ENCODE measurements at regions not wholly inside any gene's neighbourhood (a gene's known extent, or its start where the extent isn't known, plus 50 kb on each side); places are given as distances from the start of the nearest gene placed in this dataset.

- DNase-seq: peak; percentile 3
Observed at GRCh38 chr4:4689694-4690440, 148.0 kb upstream of the STX18 start.

DNA sequence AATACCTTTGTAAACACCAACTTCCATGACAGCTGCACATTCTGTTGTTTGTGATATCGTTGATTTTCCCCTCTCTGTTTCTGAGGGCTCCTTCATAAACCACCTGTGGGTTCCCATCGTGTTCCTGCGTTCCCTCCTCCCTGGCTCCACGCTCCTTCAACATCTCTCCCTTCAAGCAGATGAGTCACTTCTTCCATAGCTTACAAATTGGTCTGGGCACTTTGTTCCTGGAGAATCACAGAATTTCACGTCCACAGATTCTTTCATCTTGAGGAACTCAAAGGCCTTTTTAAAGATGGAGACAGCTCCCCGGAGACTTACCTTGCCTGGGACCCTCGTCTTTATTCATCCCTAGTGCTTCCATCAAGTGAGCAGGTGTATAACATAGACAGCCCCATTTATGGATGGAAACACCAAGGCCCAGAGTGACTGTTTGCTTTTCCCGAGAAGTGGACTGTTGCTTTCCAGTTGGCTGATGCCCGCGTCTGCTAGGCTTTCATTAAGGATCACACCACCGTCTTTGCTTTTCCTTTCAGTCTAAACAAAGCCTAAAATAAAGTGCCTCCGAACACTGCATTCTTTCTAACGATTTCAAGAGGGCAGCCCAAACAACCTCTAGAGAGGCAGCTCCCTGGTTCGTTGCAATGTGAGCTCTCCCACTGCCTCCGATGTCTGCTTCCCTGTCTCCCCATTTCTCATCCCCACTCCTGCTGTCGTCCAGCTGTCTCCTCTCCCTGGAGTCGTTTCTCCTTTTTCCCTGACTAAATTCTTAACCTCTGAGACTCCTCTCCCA is 146.3 kb upstream of the STX18 start:
- no peak for DNase-seq

- no peak for DNase-seq
Observed at GRCh38 chr4:4687100-4687499, 145.3 kb upstream of the STX18 start.

GRCh38 chr4:4685810-4686795 is 144.3 kb upstream of the STX18 start:
- DNase-seq: no peak

DNA sequence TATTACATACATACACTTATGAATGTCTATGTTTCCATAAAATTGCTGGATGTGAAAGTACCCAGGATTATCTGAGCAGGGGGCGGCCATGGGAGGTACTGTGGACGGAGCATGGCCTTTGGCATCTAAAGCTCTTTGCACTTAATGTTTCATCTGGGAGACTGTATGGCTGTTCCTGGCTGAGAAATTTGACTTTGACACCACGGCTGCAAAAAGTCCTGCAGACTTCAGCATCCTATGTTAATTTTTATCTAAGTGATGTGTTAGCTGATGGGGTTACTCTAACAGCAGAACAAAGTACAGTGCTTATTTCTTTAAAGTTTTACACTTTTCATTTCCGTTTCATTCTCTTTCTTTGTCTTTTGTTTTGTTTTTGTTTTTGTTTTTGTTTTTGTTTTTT is 139.8 kb upstream of the STX18 start:
- DNase-seq: no peak

- no peak for DNase-seq
Observed at GRCh38 chr4:4680758-4681157, 138.9 kb upstream of the STX18 start.

GRCh38 chr4:4680243-4680642 is 138.4 kb upstream of the STX18 start:
- DNase-seq: no peak

- DNase-seq: peak; percentile 9
Observed at GRCh38 chr4:4677556-4678522, 136.0 kb upstream of the STX18 start.

- no peak for DNase-seq
Observed at GRCh38 chr4:4675641-4676040, 133.8 kb upstream of the STX18 start.

DNA sequence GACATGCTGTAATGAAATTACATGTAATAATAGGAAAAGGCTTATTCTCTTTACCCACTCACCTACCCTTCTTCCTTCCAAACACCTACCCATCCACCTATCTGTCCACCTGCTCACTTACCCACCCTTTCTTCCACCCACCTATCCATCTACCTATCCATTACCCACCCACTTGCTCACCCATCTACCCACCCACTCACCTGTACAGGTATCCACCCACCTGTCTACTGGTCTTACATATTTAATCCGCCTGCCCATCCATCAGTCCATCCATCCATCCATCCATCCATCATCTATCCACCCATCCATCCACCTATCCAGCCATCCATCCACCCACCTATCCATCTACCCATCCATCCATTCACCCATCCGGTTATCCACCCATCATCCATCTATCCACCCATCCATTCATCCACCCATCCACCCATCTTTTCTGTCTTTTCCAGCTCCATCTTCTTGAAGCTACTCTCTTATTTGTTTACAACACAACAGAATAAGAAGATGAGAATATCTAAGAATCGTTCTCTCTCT is 133.3 kb upstream of the STX18 start:
- no peak for DNase-seq

- DNase-seq: no peak
Observed at GRCh38 chr4:4673070-4673469, 131.2 kb upstream of the STX18 start.

GRCh38 chr4:4672402-4672801 is 130.6 kb upstream of the STX18 start:
- DNase-seq: no peak

GRCh38 chr4:4671774-4672349 is 130.0 kb upstream of the STX18 start:
- no peak for DNase-seq

GRCh38 chr4:4670869-4671268 is 129.0 kb upstream of the STX18 start:
- DNase-seq: no peak

- DNase-seq: no peak
Observed at GRCh38 chr4:4668355-4669210, 126.7 kb upstream of the STX18 start.

- no peak for DNase-seq
Observed at GRCh38 chr4:4667622-4668081, 125.8 kb upstream of the STX18 start.

- no peak for DNase-seq
Observed at GRCh38 chr4:4666693-4667621, 125.1 kb upstream of the STX18 start.

GRCh38 chr4:4666187-4666586 is 124.3 kb upstream of the STX18 start:
- DNase-seq: no peak

- DNase-seq: no peak
Observed at GRCh38 chr4:4664234-4664633, 122.4 kb upstream of the STX18 start.
